GM12878 (cell line): ENCODE measurements at regions not wholly inside any gene's neighbourhood (a gene's known extent, or its start where the extent isn't known, plus 50 kb on each side); places are given as distances from the start of the nearest gene placed in this dataset.

Experiments used
- ATAC-seq: fragments of 200-7000 bp; cut with Tn5 transposase; 3 replicates; pipeline ENCODE4 v1.9.1; 2020; ENCODE audit warnings: mild to moderate bottlenecking, moderate library complexity
- BruUV-seq: library from RNA; stranded (reverse); fragments of 400-500 nt; replicated peaks from 2 replicates; lab custom pipeline; 2021; lab: Mats Ljungman, UMichigan
- CTCF ChIA-PET: fragments of 300-600 bp; sonication (Branson Sonifier 250); formaldehyde crosslinking; extraction: SDS; loops from one replicate; lab custom pipeline; 2021; ENCODE audit warnings: inconsistent platforms; lab: Yijun Ruan, JAX
- POLR2A ChIA-PET: fragments of 350-600 bp; formaldehyde crosslinking; extraction: SDS; loops from one replicate; lab custom pipeline; 2021; ENCODE audit warnings: inconsistent platforms; lab: Charles Lee
- RAD21 ChIA-PET: fragments of 300-600 bp; sonication (Branson Sonifier 250); formaldehyde crosslinking; loops from one replicate; lab custom pipeline; 2023; ENCODE audit warnings: antibody characterized with exemption; ENCODE audit not compliant: unreplicated experiment; lab: Charles Lee
- SMC1A ChIA-PET: fragments of 300-600 bp; sonication (Branson Sonifier 250); formaldehyde crosslinking; loops from one replicate; lab custom pipeline; 2023; ENCODE audit not compliant: unreplicated experiment, uncharacterized antibody; lab: Charles Lee
- DNase-seq: peaks from one replicate; pipeline ENCODE4 v3.0.0-alpha.2; 2011; ENCODE audit warnings: low read depth, low spot score
- FAIRE-seq: peaks from 3 replicates; lab custom pipeline; 2011; peaks lifted over from hg19 to GRCh38; lab: Jason Lieb, UNC
- H2AFZ ChIP-seq: 2 replicates; pipeline ENCODE4 v1.6.0; 2011; ENCODE audit warnings: low read depth, low read length, control low read depth; ENCODE audit not compliant: control insufficient read depth
- H3K27ac ChIP-seq: 2 replicates; pipeline ENCODE4 v1.5.1; 2011; ENCODE audit warnings: control low read depth; ENCODE audit not compliant: control insufficient read depth, insufficient read depth
- H3K27me3 ChIP-seq, 2 experiments: replicated peaks in 1 of 2; 2 replicates each; pipeline versions ENCODE4 v1.6.0 to v1.6.1; 2011; ENCODE audit warnings: low read length in 1 of 2; ENCODE audit not compliant: control insufficient read depth in 2 of 2, insufficient read depth in 2 of 2
- H3K36me3 ChIP-seq, 2 experiments: 2 replicates each; pipeline ENCODE4 v1.5.1; 2011; ENCODE audit warnings: low read length in 1 of 2; ENCODE audit not compliant: control insufficient read depth in 2 of 2, insufficient read depth in 2 of 2
- H3K4me1 ChIP-seq: 2 replicates; pipeline ENCODE4 v1.6.1; 2011; ENCODE audit warnings: mild to moderate bottlenecking, low read length, moderate library complexity, mixed read lengths; ENCODE audit not compliant: control insufficient read depth, insufficient read depth
- H3K4me2 ChIP-seq: 2 replicates; pipeline ENCODE4 v1.6.0; 2011; ENCODE audit warnings: control low read depth; ENCODE audit not compliant: control insufficient read depth, insufficient read depth
- H3K4me3 ChIP-seq: fragments of 200-600 bp; sonication (generic); 2 replicates; pipeline ENCODE4 v1.5.1; 2016
- H3K79me2 ChIP-seq: 2 replicates; pipeline ENCODE4 v1.6.0; 2011; ENCODE audit warnings: low read length; ENCODE audit not compliant: control insufficient read depth, insufficient read depth
- H3K9ac ChIP-seq: 2 replicates; pipeline ENCODE4 v1.8.0; 2011; ENCODE audit warnings: low read length, control low read depth, mixed read lengths; ENCODE audit not compliant: control insufficient read depth, insufficient read depth
- H3K9me3 ChIP-seq: replicated peaks from 3 replicates; pipeline ENCODE4 v1.5.1; 2011; ENCODE audit warnings: mild to moderate bottlenecking, low read length; ENCODE audit not compliant: control insufficient read depth, insufficient read depth
- H4K20me1 ChIP-seq: 2 replicates; pipeline ENCODE4 v1.6.0; 2011; ENCODE audit not compliant: control insufficient read depth, insufficient read depth
- BCLAF1 ChIP-seq: fragments of 450-650 bp; IDR thresholded peaks from 2 replicates; pipeline ENCODE4 v1.6.1; 2017; ENCODE audit warnings: antibody characterized with exemption, mild to moderate bottlenecking, moderate library complexity
- BHLHE40 ChIP-seq, 2 experiments: fragments of 450-650 bp in 1 of 2; IDR thresholded peaks; 2 replicates each; pipeline ENCODE4 v1.6.1; 2011 to 2017; ENCODE audit warnings: low read depth in 2 of 2, borderline replicate concordance in 1 of 2, improper control_type of control experiment in 1 of 2, low read length in 1 of 2, mild to moderate bottlenecking in 1 of 2
- CBX5 ChIP-seq: sonication (generic); IDR thresholded peaks from 2 replicates; pipeline ENCODE4 v1.6.1; 2016; ENCODE audit warnings: low read depth, moderate library complexity, mild to moderate bottlenecking, inconsistent platforms
- CTCF ChIP-seq, 3 experiments: IDR thresholded peaks in 2 of 3; conservative IDR thresholded peaks in 1 of 3; 2 replicates each; pipeline ENCODE4 v1.5.1; 2011; ENCODE audit warnings: low read depth in 3 of 3, low read length in 3 of 3, mild to moderate bottlenecking in 3 of 3, control low read depth in 2 of 3, moderate library complexity in 2 of 3, inconsistent platforms in 1 of 3, mixed read lengths in 1 of 3; ENCODE audit not compliant: control insufficient read depth in 2 of 3, insufficient read depth in 1 of 3; ENCODE audit errors: extremely low read depth in 1 of 3
- FOS ChIP-seq: IDR thresholded peaks from 3 replicates; pipeline ENCODE4 v1.6.1; 2011; ENCODE audit warnings: borderline replicate concordance; ENCODE audit not compliant: insufficient read length; ENCODE audit errors: extremely low read depth
- FOXK2 ChIP-seq: fragments of 450-650 bp; IDR thresholded peaks from 2 replicates; pipeline ENCODE4 v1.6.1; 2017; ENCODE audit warnings: mild to moderate bottlenecking, moderate library complexity
- NR2F1 ChIP-seq: fragments of 450-650 bp; conservative IDR thresholded peaks from 2 replicates; pipeline ENCODE4 v1.6.1; 2017; ENCODE audit warnings: mild to moderate bottlenecking
- RAD21 ChIP-seq: IDR thresholded peaks from 2 replicates; pipeline ENCODE4 v1.6.1; 2011; ENCODE audit warnings: mild to moderate bottlenecking, low read depth, low read length, moderate library complexity; ENCODE audit not compliant: insufficient read depth
- SPI1 ChIP-seq: IDR thresholded peaks from 2 replicates; pipeline ENCODE4 v1.6.1; 2011; ENCODE audit warnings: low read depth, mild to moderate bottlenecking, low read length, moderate library complexity, borderline replicate concordance; ENCODE audit not compliant: insufficient read depth
- WGBS: methylation state at CpG from one replicate; pipeline ENCODE4 v1.1.6; 2016; ENCODE audit warnings: low lambda C conversion rate; ENCODE audit not compliant: insufficient replicate concordance, insufficient coverage; ENCODE audit errors: missing lambda C conversion rate; 5-methylcytosine and 5-hydroxymethylcytosine counted together
- in situ Hi-C: fragments of 300-500 bp; cut with MboI; formaldehyde crosslinking; loops from 9 replicates; pipeline ENCODE4 v1.14.3; 2018; ENCODE audit warnings: mixed read lengths
- intact Hi-C: fragments of 100-400 bp; cut with micrococcal nuclease; formaldehyde crosslinking; loops from one replicate; pipeline ENCODE4 v1.14.2; 2022; ENCODE audit not compliant: unreplicated experiment

GRCh38 chr21:14308234-14308633 is 74.7 kb downstream of the HSPA13 start:
- CTCF ChIA-PET, result interaction anchor here (1.5 kb wide), 1 partner anchor 1175 kb away, joined by 3 read pairs; no protein-coding TSS in a partner anchor
- Histone ChIP-seq H3K9ac (no peak overlapping the region), H4K20me1 (no peaks in the 10 kb centered on the region), H3K36me3 (no peaks in the 10 kb centered on the region), H3K27me3 (no peaks in the 10 kb centered on the region; a peak in 1 of 4 replicates), H3K79me2 (no peaks in the 10 kb centered on the region), H3K9me3 (no peaks in the 10 kb centered on the region), H3K4me2 (no peak overlapping the region), H3K4me3 (no peak overlapping the region), H3K27ac (no peak overlapping the region), H3K4me1 (no peaks in the 10 kb centered on the region), H2AFZ (no peak overlapping the region)
- TF ChIP-seq FOXK2 (no peak), SPI1 (peak; percentile 95)
- in situ Hi-C loops, result no loop called here
- SMC1A ChIA-PET, result interaction anchor here (0.8 to 1.0 kb wide), 2 partner anchors 12 to 159 kb away, joined by 3 read pairs; no protein-coding TSS in a partner anchor
- FAIRE-seq (no peak), ATAC-seq (peak; percentile 69), DNase-seq (no peak)
- RAD21 ChIA-PET, result no interaction called here
- WGBS, result 24% methylated on average over 5 of the region's 5 CpGs
- no TSS peak for BruUV-seq
- POLR2A ChIA-PET, result no interaction called here
- intact Hi-C loops, result loop anchor here (5.0 kb wide), 1 partner anchor 554 kb away; no protein-coding TSS in a partner anchor

GRCh38 chr21:14306126-14306907 is 76.6 kb downstream of the HSPA13 start:
- SMC1A ChIA-PET, result interaction anchor here (1.1 kb wide), 1 partner anchor 432 kb away, joined by 3 read pairs; no protein-coding TSS in a partner anchor
- in situ Hi-C loops, result no loop called here
- RAD21 ChIA-PET, result interaction anchor here (1.2 kb wide), 1 partner anchor 430 kb away, joined by 6 read pairs; no protein-coding TSS in a partner anchor
- Histone ChIP-seq H3K79me2 (no peaks in the 10 kb centered on the region), H3K36me3 (no peaks in the 10 kb centered on the region), H4K20me1 (no peaks in the 10 kb centered on the region), H2AFZ (no peak overlapping the region), H3K27ac (no peak overlapping the region), H3K4me3 (no peak overlapping the region), H3K27me3 (no peaks in the 10 kb centered on the region; a peak in 1 of 4 replicates), H3K4me1 (no peaks in the 10 kb centered on the region), H3K9me3 (no peaks in the 10 kb centered on the region), H3K4me2 (no peak overlapping the region), H3K9ac (no peak overlapping the region)
- no peak for FAIRE-seq
- intact Hi-C loops, result loop anchor here (5.0 kb wide), 1 partner anchor 556 kb away; no protein-coding TSS in a partner anchor
- TF ChIP-seq BCLAF1 (no peak), BHLHE40 (IDR thresholded peaks at IDR 0.05; ENCODE audit: borderline replicate concordance in 1 of 2, low read depth in 2 of 2, low read length in 1 of 2) (no peak), FOS (no peak), RAD21 (peak; percentile 34), CBX5 (no peak), NR2F1 (no peak), CTCF (IDR thresholded peaks at IDR 0.05 in 2 of 3, conservative IDR thresholded peaks at IDR 0.05 in 1 of 3; ENCODE audit: control insufficient read depth in 2 of 3, extremely low read depth in 1 of 3, insufficient read depth in 1 of 3, low read depth in 3 of 3, low read length in 3 of 3) (peak in 2 of 3 experiments; percentile 9 to 37; a peak in 2 of 6 replicates)
- no peak for DNase-seq
- no peak for ATAC-seq
- BruUV-seq, result no TSS peak
- CTCF ChIA-PET, result interaction anchor here (1.0 to 1.5 kb wide), 4 partner anchors 9 to 1247 kb away, joined by 3 to 5 read pairs (median 4); no protein-coding TSS in a partner anchor
- POLR2A ChIA-PET, result no interaction called here
- 1% methylated on average over 5 of the region's 5 CpGs for WGBS
